ENCODE measurements at regions not wholly inside any gene's neighbourhood (a gene's known extent, or its start where the extent isn't known, plus 50 kb on each side); places are given as distances from the start of the nearest gene placed in this dataset.
A peak's percentile ranks its signal among the peaks of the same experiment; 100 is the strongest.
"Not testable (repeated sequence)": the region's sequence is repeated elsewhere in the genome, so short reads cannot be mapped to it uniquely, and the experiment has no call there.

- in situ Hi-C loops (cut with HindIII; ENCODE audit: low pct_ligation_motif_present, low pct_unique_long_range_greater_than_20kb, low sequenced_read_pairs) = no loop called here
- no peak for DNase-seq
Observed at GRCh38 chr10:50992972-50993766, 81.1 kb upstream of the PRKG1 start.

- in situ Hi-C loops (cut with HindIII; ENCODE audit: low pct_ligation_motif_present, low pct_unique_long_range_greater_than_20kb, low sequenced_read_pairs) = no loop called here
- no peak for DNase-seq
Observed at GRCh38 chr10:50993771-50994251, 80.5 kb upstream of the PRKG1 start.

- no peak for DNase-seq
- in situ Hi-C loops (cut with HindIII; ENCODE audit: low pct_ligation_motif_present, low pct_unique_long_range_greater_than_20kb, low sequenced_read_pairs) = no loop called here
Observed at GRCh38 chr10:50997461-50997860, 76.8 kb upstream of the PRKG1 start.

- no peak for DNase-seq
- in situ Hi-C loops (cut with HindIII; ENCODE audit: low pct_ligation_motif_present, low pct_unique_long_range_greater_than_20kb, low sequenced_read_pairs) = no loop called here
Observed at GRCh38 chr10:50999163-50999562, 75.1 kb upstream of the PRKG1 start.

- in situ Hi-C loops (cut with HindIII; ENCODE audit: low pct_ligation_motif_present, low pct_unique_long_range_greater_than_20kb, low sequenced_read_pairs) = no loop called here
- DNase-seq = no peak
Observed at GRCh38 chr10:51000164-51000563, 74.1 kb upstream of the PRKG1 start.

- DNase-seq = no peak
- in situ Hi-C loops (cut with HindIII; ENCODE audit: low pct_ligation_motif_present, low pct_unique_long_range_greater_than_20kb, low sequenced_read_pairs) = no loop called here
Observed at GRCh38 chr10:51000976-51001375, 73.3 kb upstream of the PRKG1 start.

GRCh38 chr10:51001587-51001986 is 72.7 kb upstream of the PRKG1 start:
- DNase-seq = peak; percentile 27

GRCh38 chr10:51002469-51002868 is 71.8 kb upstream of the PRKG1 start:
- in situ Hi-C loops (cut with HindIII; ENCODE audit: low pct_ligation_motif_present, low pct_unique_long_range_greater_than_20kb, low sequenced_read_pairs) = no loop called here

More at GRCh38 chr10:51001587-51001986, 72.7 kb upstream of the PRKG1 start:
- in situ Hi-C loops (cut with HindIII; ENCODE audit: low pct_ligation_motif_present, low pct_unique_long_range_greater_than_20kb, low sequenced_read_pairs) = no loop called here

GRCh38 chr10:51004776-51005175 is 69.5 kb upstream of the PRKG1 start:
- DNase-seq = no peak
- in situ Hi-C loops (cut with HindIII; ENCODE audit: low pct_ligation_motif_present, low pct_unique_long_range_greater_than_20kb, low sequenced_read_pairs) = no loop called here

More at GRCh38 chr10:51002469-51002868, 71.8 kb upstream of the PRKG1 start:
- no peak for DNase-seq

- DNase-seq = no peak
- in situ Hi-C loops (cut with HindIII; ENCODE audit: low pct_ligation_motif_present, low pct_unique_long_range_greater_than_20kb, low sequenced_read_pairs) = no loop called here
Observed at GRCh38 chr10:51005551-51005950, 68.7 kb upstream of the PRKG1 start.

- in situ Hi-C loops (cut with HindIII; ENCODE audit: low pct_ligation_motif_present, low pct_unique_long_range_greater_than_20kb, low sequenced_read_pairs) = no loop called here
Observed at GRCh38 chr10:51006686-51007085, 67.6 kb upstream of the PRKG1 start.

GRCh38 chr10:51007781-51008180 is 66.5 kb upstream of the PRKG1 start:
- DNase-seq = no peak
- in situ Hi-C loops (cut with HindIII; ENCODE audit: low pct_ligation_motif_present, low pct_unique_long_range_greater_than_20kb, low sequenced_read_pairs) = no loop called here

More at GRCh38 chr10:51006686-51007085, 67.6 kb upstream of the PRKG1 start:
- no peak for DNase-seq

GRCh38 chr10:51008346-51008745 is 65.9 kb upstream of the PRKG1 start:
- in situ Hi-C loops (cut with HindIII; ENCODE audit: low pct_ligation_motif_present, low pct_unique_long_range_greater_than_20kb, low sequenced_read_pairs) = no loop called here
- DNase-seq = no peak

- peak; percentile 48 for DNase-seq
- in situ Hi-C loops (cut with HindIII; ENCODE audit: low pct_ligation_motif_present, low pct_unique_long_range_greater_than_20kb, low sequenced_read_pairs) = no loop called here
Observed at GRCh38 chr10:51010977-51011376, 63.3 kb upstream of the PRKG1 start.

GRCh38 chr10:51012073-51012472 is 62.2 kb upstream of the PRKG1 start:
- no peak for DNase-seq
- in situ Hi-C loops (cut with HindIII; ENCODE audit: low pct_ligation_motif_present, low pct_unique_long_range_greater_than_20kb, low sequenced_read_pairs) = no loop called here

- in situ Hi-C loops (cut with HindIII; ENCODE audit: low pct_ligation_motif_present, low pct_unique_long_range_greater_than_20kb, low sequenced_read_pairs) = no loop called here
- DNase-seq = no peak
Observed at GRCh38 chr10:51014680-51015389, 59.5 kb upstream of the PRKG1 start.

GRCh38 chr10:51015390-51015754 is 58.9 kb upstream of the PRKG1 start:
- DNase-seq; in situ Hi-C loops (cut with HindIII; ENCODE audit: low pct_ligation_motif_present, low pct_unique_long_range_greater_than_20kb, low sequenced_read_pairs): not testable (repeated sequence)

GRCh38 chr10:51020200-51020599 is 54.1 kb upstream of the PRKG1 start:
- no peak for DNase-seq
- in situ Hi-C loops (cut with HindIII; ENCODE audit: low pct_ligation_motif_present, low pct_unique_long_range_greater_than_20kb, low sequenced_read_pairs) = no loop called here

- no peak for DNase-seq
- in situ Hi-C loops (cut with HindIII; ENCODE audit: low pct_ligation_motif_present, low pct_unique_long_range_greater_than_20kb, low sequenced_read_pairs) = no loop called here
Observed at GRCh38 chr10:51022933-51023585, 51.2 kb upstream of the PRKG1 start.
